ENCODE measurements at regions not wholly inside any gene's neighbourhood (a gene's known extent, or its start where the extent isn't known, plus 50 kb on each side); places are given as distances from the start of the nearest gene placed in this dataset.

GRCh38 chr10:8182806-8183205 lies 128.3 kb downstream of the GATA3 start:
- no peak for TF ChIP-seq CTCF (IDR thresholded peaks at IDR 0.05)
- TF ChIP-seq EZH2 (IDR thresholded peaks at IDR 0.05): no peak

All from neural progenitor cell (in vitro differentiated cells).